B cell (primary cell): ENCODE measurements at regions not wholly inside any gene's neighbourhood (a gene's known extent, or its start where the extent isn't known, plus 50 kb on each side); places are given as distances from the start of the nearest gene placed in this dataset.

Source experiments
- CTCF ChIP-seq: fragments of 200-600 bp; IDR thresholded peaks from one replicate; pipeline ENCODE4 v1.8.0; 2022; ENCODE audit warnings: antibody characterized with exemption, mild to moderate bottlenecking
- EZH2 ChIP-seq: IDR thresholded peaks from 2 replicates; pipeline ENCODE4 v1.6.1; 2012; ENCODE audit warnings: borderline replicate concordance, low read depth, mild to moderate bottlenecking, moderate library complexity, low read length; ENCODE audit not compliant: insufficient read depth, poor library complexity, severe bottlenecking

GRCh38 chr18:73693091-73693490 is 454.5 kb downstream of the FBXO15 start:
- TF ChIP-seq CTCF (no peak), EZH2 (no peak)
